ENCODE measurements at regions not wholly inside any gene's neighbourhood (a gene's known extent, or its start where the extent isn't known, plus 50 kb on each side); places are given as distances from the start of the nearest gene placed in this dataset.

GRCh38 chr14:34237677-34238076 is 224.4 kb downstream of the SPTSSA start:
- no peak for TF ChIP-seq MAX (IDR thresholded peaks at IDR 0.05)
- TF ChIP-seq NR3C1 (IDR thresholded peaks at IDR 0.05) = no peak
- no peak for TF ChIP-seq PBX3 (IDR thresholded peaks at IDR 0.05)
- TF ChIP-seq RNF2 (IDR thresholded peaks at IDR 0.05; ENCODE audit: borderline replicate concordance, low read depth) = no peak
- no peak for TF ChIP-seq CTCF (IDR thresholded peaks at IDR 0.05)
- no peak for TF ChIP-seq BHLHE40 (IDR thresholded peaks at IDR 0.05; ENCODE audit: low read depth, low read length)
- TF ChIP-seq HOXB5 (CRISPR knock-in tag; IDR thresholded peaks at IDR 0.05) = no peak
- no peak for TF ChIP-seq MYC (IDR thresholded peaks at IDR 0.05; ENCODE audit: borderline replicate concordance, low read length)
- no peak for TF ChIP-seq HES2 (IDR thresholded peaks at IDR 0.05)
- TF ChIP-seq POLR2A (IDR thresholded peaks at IDR 0.05; ENCODE audit: low read length) = no peak
- no peak for TF ChIP-seq MAZ (IDR thresholded peaks at IDR 0.05; ENCODE audit: borderline replicate concordance, low read depth, low read length)
